ENCODE measurements at regions not wholly inside any gene's neighbourhood (a gene's known extent, or its start where the extent isn't known, plus 50 kb on each side); places are given as distances from the start of the nearest gene placed in this dataset.

DNA sequence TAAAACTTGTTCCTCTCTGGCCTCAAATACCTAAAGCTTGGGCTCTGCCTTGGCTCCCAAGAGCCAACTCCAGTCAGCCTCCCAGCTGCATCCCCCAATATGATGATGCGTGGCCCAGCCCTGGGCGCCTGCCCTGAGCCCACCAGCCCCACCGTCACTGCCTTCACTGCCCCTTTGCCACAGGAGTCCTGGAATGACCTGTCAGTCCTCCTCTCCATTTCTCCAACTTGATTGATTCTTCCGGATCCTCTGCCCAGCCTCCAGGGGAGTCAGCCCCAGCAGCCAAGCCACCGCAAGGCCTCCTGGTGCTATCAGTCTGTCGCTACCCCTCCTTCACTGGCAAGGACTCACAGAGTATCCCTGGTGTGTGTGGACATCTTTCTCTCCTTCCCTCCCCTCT is 96.7 kb upstream of the PMEPA1 start:
- no peak overlapping the region for H2BK20ac ChIP-seq (ENCODE audit: low read depth, low read length, poor library complexity, severe bottlenecking)
- no peak overlapping the region for H3K4me2 ChIP-seq (ENCODE audit: insufficient read depth, insufficient read length, low read length)
- no peak overlapping the region for H3K14ac ChIP-seq (ENCODE audit: insufficient read depth, low read length)
- H4K91ac ChIP-seq (ENCODE audit: insufficient read length, low read depth, low read length): no peak overlapping the region
- Mint-ChIP-seq H3K27me3 (ENCODE audit: low read depth) (peaks cover 3% of the 10 kb centered on the region), H3K27ac (no peak overlapping the region; a peak in 1 of 7 replicates), H3K4me1 (peaks cover 16 to 26% of the 10 kb centered on the region in 2 experiments), H3K4me3 (no peak overlapping the region), H3K36me3 (ENCODE audit: insufficient read depth in 1 of 3, low read depth in 3 of 3) (no peaks in the 10 kb centered on the region), H3K9me3 (no peaks in the 10 kb centered on the region; a peak in 2 of 5 replicates)
- H3K18ac ChIP-seq (ENCODE audit: insufficient read length, low read depth, low read length): no peak overlapping the region
- H3K4ac ChIP-seq (ENCODE audit: low read depth, low read length): no peak overlapping the region
- no peak overlapping the region for H2AK5ac ChIP-seq (ENCODE audit: insufficient read length, low read length)
- H3K27ac ChIP-seq (ENCODE audit: insufficient read length, low read depth, low read length): no peak overlapping the region
- H2BK5ac ChIP-seq (ENCODE audit: insufficient read length, low read length): no peak overlapping the region
- DNase-seq: no peak
- H2BK15ac ChIP-seq (ENCODE audit: low read depth, low read length): no peak overlapping the region
- H4K5ac ChIP-seq (ENCODE audit: insufficient read length, low read depth, low read length): no peak overlapping the region
- no peaks in the 10 kb centered on the region for H4K20me1 ChIP-seq (ENCODE audit: control insufficient read depth, insufficient read depth, insufficient read length)
- no peak overlapping the region for H4K8ac ChIP-seq (replicated peaks; ENCODE audit: insufficient read length, low read depth, low read length)
- H3K79me2 ChIP-seq (ENCODE audit: insufficient read depth, low read length): no peaks in the 10 kb centered on the region
- WGBS (ENCODE audit: extremely low coverage, insufficient read length, low lambda C conversion rate): no CpG with 5 or more reads among the region's 6 CpGs
- H3K9me3 ChIP-seq (ENCODE audit: control insufficient read depth, low read depth, low read length): no peaks in the 10 kb centered on the region
- TF ChIP-seq, protein P1, sequence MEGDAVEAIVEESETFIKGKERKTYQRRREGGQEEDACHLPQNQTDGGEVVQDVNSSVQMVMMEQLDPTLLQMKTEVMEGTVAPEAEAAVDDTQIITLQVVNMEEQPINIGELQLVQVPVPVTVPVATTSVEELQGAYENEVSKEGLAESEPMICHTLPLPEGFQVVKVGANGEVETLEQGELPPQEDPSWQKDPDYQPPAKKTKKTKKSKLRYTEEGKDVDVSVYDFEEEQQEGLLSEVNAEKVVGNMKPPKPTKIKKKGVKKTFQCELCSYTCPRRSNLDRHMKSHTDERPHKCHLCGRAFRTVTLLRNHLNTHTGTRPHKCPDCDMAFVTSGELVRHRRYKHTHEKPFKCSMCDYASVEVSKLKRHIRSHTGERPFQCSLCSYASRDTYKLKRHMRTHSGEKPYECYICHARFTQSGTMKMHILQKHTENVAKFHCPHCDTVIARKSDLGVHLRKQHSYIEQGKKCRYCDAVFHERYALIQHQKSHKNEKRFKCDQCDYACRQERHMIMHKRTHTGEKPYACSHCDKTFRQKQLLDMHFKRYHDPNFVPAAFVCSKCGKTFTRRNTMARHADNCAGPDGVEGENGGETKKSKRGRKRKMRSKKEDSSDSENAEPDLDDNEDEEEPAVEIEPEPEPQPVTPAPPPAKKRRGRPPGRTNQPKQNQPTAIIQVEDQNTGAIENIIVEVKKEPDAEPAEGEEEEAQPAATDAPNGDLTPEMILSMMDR (conservative IDR thresholded peaks at IDR 0.05): no peak
- no peak overlapping the region for H3K9ac ChIP-seq (ENCODE audit: extremely low read depth, insufficient read length, low read length)
- H3K27me3 ChIP-seq (ENCODE audit: insufficient read depth, low read length): no peaks in the 10 kb centered on the region
- no peak overlapping the region for H3T11ph ChIP-seq (ENCODE audit: low read length)
- no peak overlapping the region for H2BK12ac ChIP-seq (ENCODE audit: insufficient read length, low read depth, low read length)
- H3K23ac ChIP-seq (ENCODE audit: insufficient read length, low read depth, low read length): no peak overlapping the region
- H3K4me1 ChIP-seq (ENCODE audit: insufficient read depth, low read length): no peaks in the 10 kb centered on the region
- H3K56ac ChIP-seq (ENCODE audit: insufficient read length, low read depth, low read length): no peak overlapping the region
- no peak overlapping the region for H2AFZ ChIP-seq (ENCODE audit: low read length)
- H2BK120ac ChIP-seq (ENCODE audit: low read depth, low read length, poor library complexity, severe bottlenecking): no peak overlapping the region
- no peaks in the 10 kb centered on the region for H3K79me1 ChIP-seq (ENCODE audit: insufficient read depth, low read depth, low read length, poor library complexity, severe bottlenecking)
- no peaks in the 10 kb centered on the region for H3K23me2 ChIP-seq (ENCODE audit: insufficient read length, low read depth, low read length, poor library complexity, severe bottlenecking)
